ENCODE measurements at regions not wholly inside any gene's neighbourhood (a gene's known extent, or its start where the extent isn't known, plus 50 kb on each side); places are given as distances from the start of the nearest gene placed in this dataset.

DNA sequence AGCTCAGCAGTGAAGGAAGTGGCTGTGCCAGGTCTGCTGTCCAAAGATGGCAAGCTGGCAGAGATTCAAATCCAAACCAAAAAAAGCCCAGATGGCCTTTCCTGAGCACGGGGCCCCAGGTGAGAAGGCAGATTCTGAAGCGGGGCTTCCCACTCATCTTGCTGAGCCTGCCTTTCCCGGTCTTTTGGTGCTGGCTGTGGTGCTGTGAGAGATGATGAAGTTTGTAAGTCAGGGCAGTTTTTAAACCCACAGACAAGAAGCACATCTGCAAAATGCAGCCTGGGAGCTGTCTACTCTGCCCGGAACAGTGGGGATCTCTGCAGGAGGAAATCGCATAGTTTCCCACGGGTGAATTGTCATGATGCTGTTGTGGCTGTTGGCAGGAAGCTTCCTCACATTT is 85.0 kb upstream of the IRX4 start:
- Mint-ChIP-seq H3K4me3 (no peak overlapping the region), H3K4me1 (ENCODE audit: low read depth) (no peaks in the 10 kb centered on the region), H3K36me3 (ENCODE audit: low read depth) (no peaks in the 10 kb centered on the region), H3K9me3 (no peaks in the 10 kb centered on the region), H3K27ac (no peak overlapping the region), H3K27me3 (ENCODE audit: low read depth) (no peaks in the 10 kb centered on the region)

DNA sequence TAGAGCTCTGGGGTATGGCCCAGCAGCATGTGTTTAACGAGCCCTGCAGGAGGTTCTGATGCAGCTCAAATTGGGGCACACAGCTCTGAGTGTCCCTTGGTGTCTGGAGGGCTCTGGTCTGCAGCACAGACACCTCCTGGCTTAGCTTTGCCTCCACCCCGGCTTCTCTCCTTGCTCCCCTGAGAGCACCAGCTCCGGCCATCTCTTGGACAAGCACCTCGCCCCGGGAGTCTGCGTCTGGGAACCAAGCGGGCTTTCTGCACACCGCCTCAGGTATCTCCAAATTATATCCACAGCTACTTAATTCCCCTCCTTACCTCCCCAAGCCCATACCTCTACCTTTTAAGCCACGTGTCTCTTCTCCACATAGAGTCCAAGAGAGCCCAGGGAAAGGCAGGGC is 83.7 kb upstream of the IRX4 start:
- H3K4me1 Mint-ChIP-seq (ENCODE audit: low read depth) = peaks cover 2% of the 10 kb centered on the region
- H3K36me3 Mint-ChIP-seq (ENCODE audit: low read depth) = no peaks in the 10 kb centered on the region
- no peak overlapping the region for H3K27ac Mint-ChIP-seq
- no peaks in the 10 kb centered on the region for H3K9me3 Mint-ChIP-seq
- no peak overlapping the region for H3K4me3 Mint-ChIP-seq
- no peaks in the 10 kb centered on the region for H3K27me3 Mint-ChIP-seq (ENCODE audit: low read depth)

DNA sequence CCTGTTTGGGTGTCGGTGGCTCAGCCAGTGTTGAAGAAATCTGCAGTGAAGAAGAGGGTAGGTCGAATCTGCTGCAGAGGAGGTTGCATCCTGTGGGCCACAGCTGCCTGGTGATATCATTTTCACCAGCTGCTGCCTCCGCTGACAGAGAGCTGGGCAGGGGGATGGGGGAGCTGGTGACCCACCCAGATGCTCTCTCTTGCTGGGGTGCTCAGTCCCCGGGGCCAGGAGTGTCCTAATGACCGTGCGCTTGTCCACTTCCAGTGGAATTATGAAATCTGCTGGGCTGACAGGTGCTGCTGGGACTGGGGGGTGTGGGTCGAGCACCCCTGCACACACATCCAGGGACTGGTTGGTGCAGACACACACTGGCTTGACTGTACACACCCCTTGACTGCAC is 83.2 kb upstream of the IRX4 start:
- Mint-ChIP-seq H3K27ac (no peak overlapping the region), H3K4me1 (ENCODE audit: low read depth) (peaks cover 2% of the 10 kb centered on the region), H3K9me3 (no peaks in the 10 kb centered on the region), H3K36me3 (ENCODE audit: low read depth) (no peaks in the 10 kb centered on the region), H3K27me3 (ENCODE audit: low read depth) (no peaks in the 10 kb centered on the region), H3K4me3 (no peak overlapping the region)

DNA sequence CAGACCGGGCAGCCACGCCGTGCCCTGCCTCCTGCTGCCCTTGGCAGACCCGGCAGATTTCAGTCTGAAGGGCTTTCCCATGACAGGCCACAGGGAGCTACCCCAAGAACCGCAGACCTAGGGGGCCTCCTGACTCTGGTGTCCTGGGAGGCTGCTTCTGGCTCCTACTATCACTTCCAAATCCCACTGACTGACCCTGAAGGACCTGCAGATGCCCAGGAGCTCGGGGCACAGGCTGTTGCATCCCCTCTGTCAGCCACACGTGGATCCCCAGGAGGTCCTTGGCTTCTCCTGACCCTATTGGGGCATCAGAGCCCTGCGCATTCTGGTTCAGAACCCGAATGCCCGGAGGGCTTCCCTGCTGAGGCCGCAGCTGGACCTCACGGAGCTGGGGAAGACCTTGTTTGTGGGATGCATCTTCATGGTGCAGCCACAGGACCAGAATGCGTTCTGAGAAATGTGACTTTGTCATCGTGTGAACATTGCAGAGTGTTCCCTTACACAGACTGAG is 81.3 kb upstream of the IRX4 start:
- no peaks in the 10 kb centered on the region for H3K27me3 Mint-ChIP-seq (ENCODE audit: low read depth)
- no peaks in the 10 kb centered on the region for H3K9me3 Mint-ChIP-seq
- no peaks in the 10 kb centered on the region for H3K36me3 Mint-ChIP-seq (ENCODE audit: low read depth)
- H3K4me1 Mint-ChIP-seq (ENCODE audit: low read depth) = peaks cover 2% of the 10 kb centered on the region
- no peak overlapping the region for H3K4me3 Mint-ChIP-seq
- no peak overlapping the region for H3K27ac Mint-ChIP-seq

DNA sequence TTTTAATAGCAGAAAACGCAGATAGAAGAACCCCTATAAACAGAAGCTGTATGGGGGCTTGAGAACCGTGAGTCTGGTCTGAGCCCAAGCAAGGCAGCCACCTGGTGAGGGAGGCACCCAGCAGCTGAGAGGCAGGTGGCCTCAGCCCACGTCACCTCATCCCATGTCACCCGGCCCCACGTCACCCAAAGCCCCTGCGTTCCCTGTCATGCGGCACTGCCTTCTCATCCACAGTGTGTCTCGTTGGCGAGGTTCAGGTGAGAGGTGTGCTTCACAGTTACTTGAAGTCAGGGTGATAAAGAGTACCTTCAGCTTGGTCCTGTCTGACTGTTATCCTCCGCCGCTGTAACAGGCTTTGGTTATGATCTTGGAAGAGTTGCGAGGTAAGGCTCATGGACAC is 80.6 kb upstream of the IRX4 start:
- H3K36me3 Mint-ChIP-seq (ENCODE audit: low read depth) = no peaks in the 10 kb centered on the region
- H3K4me3 Mint-ChIP-seq = no peak overlapping the region
- H3K27ac Mint-ChIP-seq = no peak overlapping the region
- H3K27me3 Mint-ChIP-seq (ENCODE audit: low read depth) = no peaks in the 10 kb centered on the region
- peaks cover 2% of the 10 kb centered on the region for H3K4me1 Mint-ChIP-seq (ENCODE audit: low read depth)
- no peaks in the 10 kb centered on the region for H3K9me3 Mint-ChIP-seq

DNA sequence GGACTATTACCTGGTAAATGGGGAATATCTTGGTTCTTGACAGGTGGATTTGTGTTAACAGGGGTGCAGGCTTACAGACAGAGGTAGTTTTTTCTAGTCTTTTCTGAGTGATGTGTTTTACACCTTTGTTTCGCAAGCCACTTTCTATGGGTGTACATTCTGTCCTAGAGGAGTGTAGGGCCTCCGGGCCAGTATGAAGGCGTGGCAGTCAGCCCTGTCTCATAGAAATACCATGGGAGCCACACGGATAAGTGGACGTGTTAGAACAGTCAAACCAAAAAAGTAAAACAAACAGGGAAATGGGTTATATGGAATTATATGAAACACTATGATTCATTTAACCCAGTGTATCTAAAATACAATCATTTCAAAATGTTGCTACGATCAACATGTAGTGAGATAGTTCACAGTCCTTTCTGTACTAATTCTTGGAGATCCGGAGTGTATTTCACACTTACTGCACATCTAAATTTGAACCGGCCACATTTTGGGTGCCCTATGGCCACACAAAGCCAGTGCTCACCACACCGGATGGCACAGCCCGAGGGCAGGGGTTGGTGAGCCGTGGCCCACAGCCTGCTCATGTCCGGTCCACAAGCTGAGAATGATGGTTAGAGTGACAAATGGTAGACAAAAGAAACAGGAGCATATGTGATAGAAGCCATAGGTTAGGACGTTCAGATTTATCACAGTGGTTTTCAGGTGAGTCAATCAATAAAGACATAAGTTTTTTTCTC is 80.1 kb upstream of the IRX4 start:
- H3K27me3 Mint-ChIP-seq (ENCODE audit: low read depth) = no peaks in the 10 kb centered on the region
- H3K9me3 Mint-ChIP-seq = no peaks in the 10 kb centered on the region
- peaks cover 2% of the 10 kb centered on the region for H3K4me1 Mint-ChIP-seq (ENCODE audit: low read depth)
- no peak overlapping the region for H3K4me3 Mint-ChIP-seq
- no peak overlapping the region for H3K27ac Mint-ChIP-seq
- H3K36me3 Mint-ChIP-seq (ENCODE audit: low read depth) = no peaks in the 10 kb centered on the region

DNA sequence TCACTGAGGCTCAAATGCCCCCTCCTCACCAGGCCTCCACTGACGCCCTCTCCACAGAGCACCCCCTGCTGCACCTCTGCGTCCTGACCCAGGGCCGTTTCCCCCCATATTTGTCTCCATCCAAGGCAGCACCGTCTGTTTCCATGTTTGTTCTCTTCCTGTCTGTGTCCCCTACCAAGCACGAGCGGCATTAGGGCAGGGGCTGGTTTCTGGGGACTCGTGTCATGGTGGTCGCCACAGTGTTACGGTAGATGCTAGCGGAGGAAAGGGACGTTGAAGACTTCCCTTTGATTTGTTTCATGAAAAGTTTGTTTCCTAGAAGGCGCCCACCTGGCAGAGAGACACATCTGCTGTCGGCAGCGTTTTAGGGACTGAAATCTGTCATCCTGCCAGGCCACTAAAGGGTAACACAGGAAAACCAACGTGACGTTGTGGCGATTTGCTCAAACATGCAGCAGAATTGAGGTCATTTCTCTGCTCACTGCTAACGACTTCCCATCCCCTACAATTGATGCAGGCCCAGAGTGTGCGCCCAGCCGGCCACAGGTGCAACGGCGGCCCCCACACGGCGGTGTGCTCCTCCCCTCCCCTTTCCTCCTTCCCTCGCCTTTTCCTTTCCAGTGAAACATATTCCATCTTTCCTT is 79.3 kb upstream of the IRX4 start:
- Mint-ChIP-seq H3K27ac (no peak overlapping the region), H3K27me3 (ENCODE audit: low read depth) (no peaks in the 10 kb centered on the region), H3K4me3 (no peak overlapping the region), H3K9me3 (no peaks in the 10 kb centered on the region), H3K4me1 (ENCODE audit: low read depth) (peaks cover 2% of the 10 kb centered on the region), H3K36me3 (ENCODE audit: low read depth) (no peaks in the 10 kb centered on the region)

DNA sequence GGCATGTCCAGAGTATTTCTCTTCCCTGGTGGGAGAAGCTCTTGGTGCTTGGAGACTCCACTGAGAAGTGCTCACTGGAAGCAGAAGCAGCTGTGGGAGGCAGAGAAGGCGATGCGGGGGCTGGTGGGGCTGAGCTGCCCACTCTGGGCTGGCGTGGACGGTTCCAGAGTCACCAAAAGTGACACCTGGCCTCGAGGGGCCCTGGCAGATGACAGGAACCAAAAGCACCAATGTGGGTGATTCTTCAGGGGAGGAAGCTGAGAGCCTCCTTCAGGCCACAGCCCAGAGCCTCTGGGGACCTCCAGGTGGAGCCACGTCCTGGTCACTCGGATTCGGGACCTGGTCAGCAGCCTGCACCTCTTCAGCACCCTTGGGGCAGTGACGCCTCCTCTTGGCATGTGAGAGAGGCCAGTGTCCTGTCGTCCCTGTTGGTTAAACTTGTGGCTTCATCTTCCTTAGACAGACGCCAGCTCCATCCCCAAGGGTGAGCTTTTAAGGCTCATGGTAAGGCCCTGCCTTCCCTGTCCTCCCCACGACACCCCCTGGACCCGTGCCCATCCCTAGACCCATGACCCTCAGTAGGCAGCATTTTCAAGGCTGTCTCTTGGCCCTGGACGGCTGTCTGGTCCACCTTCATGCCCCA is 78.7 kb upstream of the IRX4 start:
- Mint-ChIP-seq H3K4me1 (ENCODE audit: low read depth) (peaks cover 2% of the 10 kb centered on the region), H3K36me3 (ENCODE audit: low read depth) (no peaks in the 10 kb centered on the region), H3K4me3 (no peak overlapping the region), H3K9me3 (no peaks in the 10 kb centered on the region), H3K27me3 (ENCODE audit: low read depth) (no peaks in the 10 kb centered on the region), H3K27ac (no peak overlapping the region)

DNA sequence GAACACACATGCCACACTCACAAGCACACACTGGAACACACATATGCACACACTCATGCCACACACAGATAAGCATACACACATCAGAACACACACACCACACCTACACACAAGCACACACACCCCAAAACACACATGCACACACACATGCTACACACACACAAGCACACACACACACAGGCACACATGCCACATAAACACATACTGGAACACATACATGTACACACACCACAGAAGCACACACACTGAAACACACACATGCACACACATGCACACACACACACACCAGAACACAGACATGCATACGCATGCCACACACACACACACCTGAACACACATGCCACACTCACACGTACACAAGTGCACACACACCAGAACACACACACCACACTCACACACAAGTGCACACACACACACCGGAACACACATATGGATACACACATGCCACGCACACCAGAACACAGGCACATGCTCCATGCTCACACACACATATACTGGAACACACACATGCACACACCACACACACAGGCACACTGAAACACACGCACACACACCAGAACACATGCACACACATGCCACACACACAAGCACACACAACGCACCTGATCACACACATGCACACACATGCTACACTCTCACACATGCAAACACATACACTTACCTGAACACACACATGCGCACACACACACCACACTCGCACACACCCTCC is 78.0 kb upstream of the IRX4 start:
- Mint-ChIP-seq H3K4me3 (no peak overlapping the region), H3K36me3 (ENCODE audit: low read depth) (no peaks in the 10 kb centered on the region), H3K27ac (no peak overlapping the region), H3K27me3 (ENCODE audit: low read depth) (no peaks in the 10 kb centered on the region), H3K4me1 (ENCODE audit: low read depth) (peaks cover 2% of the 10 kb centered on the region), H3K9me3 (no peaks in the 10 kb centered on the region)

DNA sequence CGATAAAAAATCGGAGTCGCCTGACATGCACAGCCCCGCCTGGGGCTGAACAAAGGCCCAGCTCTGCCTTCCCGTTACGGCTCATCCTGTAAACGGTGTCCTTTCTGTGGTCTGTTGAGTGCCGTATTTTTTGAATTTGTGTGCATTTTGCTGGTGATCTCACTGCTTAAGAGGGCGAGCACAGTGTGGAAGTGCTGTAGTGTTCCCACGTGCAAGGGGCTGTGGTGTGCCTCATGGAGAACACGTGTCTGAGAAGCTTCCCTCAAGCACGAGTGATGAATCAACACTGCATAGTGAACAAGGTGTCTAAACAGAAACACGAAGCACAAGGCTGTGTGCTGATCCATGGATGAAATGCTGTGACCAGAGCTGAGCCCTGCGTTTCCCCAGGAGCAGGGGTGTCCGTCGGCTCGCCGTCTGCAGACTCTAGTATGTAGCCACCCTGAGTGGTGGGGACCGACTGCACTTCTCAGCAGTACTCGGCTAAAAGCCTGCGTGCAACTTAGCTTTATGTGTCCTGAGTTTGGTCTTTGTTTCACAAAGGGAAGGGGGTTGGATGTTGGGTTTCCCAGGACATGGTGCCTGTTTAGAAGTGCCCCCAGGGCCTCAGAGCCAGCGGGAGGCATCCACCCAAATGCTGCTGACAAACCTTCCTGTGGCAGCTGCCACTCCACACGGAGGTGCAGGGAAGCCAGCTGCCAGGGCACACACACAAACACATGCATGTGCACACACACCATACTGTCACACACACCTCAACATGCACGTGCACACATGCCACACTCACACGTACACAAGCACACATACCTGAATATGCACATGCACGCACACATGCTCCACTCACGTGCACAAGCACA is 77.2 kb upstream of the IRX4 start:
- Mint-ChIP-seq H3K9me3 (no peaks in the 10 kb centered on the region), H3K27ac (no peak overlapping the region), H3K4me3 (no peak overlapping the region), H3K36me3 (ENCODE audit: low read depth) (no peaks in the 10 kb centered on the region), H3K27me3 (ENCODE audit: low read depth) (no peaks in the 10 kb centered on the region), H3K4me1 (ENCODE audit: low read depth) (peaks cover 2% of the 10 kb centered on the region)

DNA sequence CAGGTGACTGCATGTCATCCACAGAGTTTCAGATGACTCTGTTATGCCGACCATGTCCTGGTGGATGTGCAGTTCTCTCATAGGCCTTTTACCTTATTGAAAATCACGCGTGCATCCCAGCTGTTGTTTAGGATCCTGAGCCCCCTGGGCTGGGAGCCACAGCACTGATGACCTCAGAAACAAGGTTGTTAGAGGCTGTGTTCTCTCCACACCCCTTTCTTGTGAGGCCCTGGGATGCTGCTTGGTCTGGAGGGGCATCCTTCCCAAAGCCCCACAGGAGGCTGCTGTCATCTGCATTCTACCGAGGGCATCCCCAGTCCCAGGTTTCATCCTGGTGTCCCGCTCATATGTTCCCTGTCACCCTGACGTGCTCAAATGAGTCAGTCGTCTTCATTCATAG is 76.5 kb upstream of the IRX4 start:
- Mint-ChIP-seq H3K9me3 (no peaks in the 10 kb centered on the region), H3K27me3 (ENCODE audit: low read depth) (peaks cover 5% of the 10 kb centered on the region), H3K4me1 (ENCODE audit: low read depth) (peaks cover 2% of the 10 kb centered on the region), H3K27ac (no peak overlapping the region), H3K36me3 (ENCODE audit: low read depth) (no peaks in the 10 kb centered on the region), H3K4me3 (no peak overlapping the region)

DNA sequence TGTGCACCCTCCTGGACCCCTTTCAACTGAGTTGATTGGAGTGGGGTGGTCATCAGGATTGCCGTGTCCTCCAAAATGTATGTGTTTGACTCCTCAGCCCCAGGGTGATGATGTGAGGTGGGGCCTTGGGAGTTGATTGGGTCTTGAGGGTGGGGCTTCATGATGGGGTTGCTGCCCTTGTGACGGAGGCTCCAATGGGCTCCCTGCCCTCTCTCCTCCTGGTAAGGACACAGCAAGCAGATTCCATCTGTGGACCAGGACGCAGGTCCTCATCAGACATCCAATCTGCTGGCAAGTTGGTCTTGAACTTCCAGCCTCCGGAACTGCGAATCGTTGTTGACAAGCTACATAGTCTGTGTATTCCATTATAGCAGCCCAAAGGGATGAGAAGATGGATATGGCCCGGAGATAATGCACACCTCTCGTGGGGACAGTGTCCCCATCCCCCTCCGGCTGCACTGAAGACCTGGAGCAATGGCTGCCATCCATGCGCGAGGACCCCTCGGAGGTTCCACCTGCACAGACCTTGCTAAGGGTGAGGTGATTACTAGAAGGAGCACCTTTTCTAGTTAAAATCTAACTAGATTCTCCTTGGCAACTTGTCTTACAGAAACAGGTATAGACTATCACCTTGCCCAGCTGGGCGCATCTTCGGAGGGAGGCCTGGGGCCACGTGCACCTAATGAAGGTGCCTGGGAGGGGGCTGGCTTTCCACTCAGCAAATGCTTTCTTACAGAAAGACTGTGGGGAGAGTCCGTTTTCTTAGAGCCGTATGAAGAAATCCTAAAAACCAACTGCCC is 75.7 kb upstream of the IRX4 start:
- no peak overlapping the region for H3K27ac Mint-ChIP-seq
- H3K4me3 Mint-ChIP-seq = no peak overlapping the region
- no peaks in the 10 kb centered on the region for H3K36me3 Mint-ChIP-seq (ENCODE audit: low read depth)
- peaks cover 2% of the 10 kb centered on the region for H3K4me1 Mint-ChIP-seq (ENCODE audit: low read depth)
- no peaks in the 10 kb centered on the region for H3K9me3 Mint-ChIP-seq
- peaks cover 5% of the 10 kb centered on the region for H3K27me3 Mint-ChIP-seq (ENCODE audit: low read depth)

DNA sequence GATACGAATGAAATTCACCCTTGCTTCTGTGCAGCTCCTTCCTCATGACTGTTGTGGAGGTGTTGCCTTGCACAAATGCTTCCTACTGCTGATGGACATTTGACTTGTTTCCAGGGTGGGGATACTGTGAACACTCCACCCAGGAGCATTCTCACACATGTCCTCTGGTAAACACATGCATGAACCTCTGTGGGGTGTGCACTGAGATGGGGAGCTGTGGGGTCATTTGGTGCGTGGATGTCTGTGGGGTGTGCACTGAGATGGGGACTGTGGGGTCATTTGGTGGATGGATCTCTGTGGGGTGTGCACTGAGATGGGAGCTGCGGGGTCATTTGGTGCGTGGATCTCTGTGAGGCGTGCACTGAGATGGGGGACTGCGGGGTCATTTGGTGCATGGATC is 72.9 kb upstream of the IRX4 start:
- no peaks in the 10 kb centered on the region for H3K9me3 Mint-ChIP-seq
- no peak overlapping the region for H3K27ac Mint-ChIP-seq
- no peaks in the 10 kb centered on the region for H3K36me3 Mint-ChIP-seq (ENCODE audit: low read depth)
- H3K4me1 Mint-ChIP-seq (ENCODE audit: low read depth) = no peaks in the 10 kb centered on the region
- peaks cover 9% of the 10 kb centered on the region for H3K27me3 Mint-ChIP-seq (ENCODE audit: low read depth)
- H3K4me3 Mint-ChIP-seq = no peak overlapping the region

Data from T-helper 1 cell treated with Interleukin-12 subunit alpha and Interleukin-12 subunit beta and Interleukin-4 antibody, amounts not matched to agents 30 μg/mL and 1 μg/mL, for 36 hours (primary cell).